ENCODE measurements at regions not wholly inside any gene's neighbourhood (a gene's known extent, or its start where the extent isn't known, plus 50 kb on each side); places are given as distances from the start of the nearest gene placed in this dataset.

DNA sequence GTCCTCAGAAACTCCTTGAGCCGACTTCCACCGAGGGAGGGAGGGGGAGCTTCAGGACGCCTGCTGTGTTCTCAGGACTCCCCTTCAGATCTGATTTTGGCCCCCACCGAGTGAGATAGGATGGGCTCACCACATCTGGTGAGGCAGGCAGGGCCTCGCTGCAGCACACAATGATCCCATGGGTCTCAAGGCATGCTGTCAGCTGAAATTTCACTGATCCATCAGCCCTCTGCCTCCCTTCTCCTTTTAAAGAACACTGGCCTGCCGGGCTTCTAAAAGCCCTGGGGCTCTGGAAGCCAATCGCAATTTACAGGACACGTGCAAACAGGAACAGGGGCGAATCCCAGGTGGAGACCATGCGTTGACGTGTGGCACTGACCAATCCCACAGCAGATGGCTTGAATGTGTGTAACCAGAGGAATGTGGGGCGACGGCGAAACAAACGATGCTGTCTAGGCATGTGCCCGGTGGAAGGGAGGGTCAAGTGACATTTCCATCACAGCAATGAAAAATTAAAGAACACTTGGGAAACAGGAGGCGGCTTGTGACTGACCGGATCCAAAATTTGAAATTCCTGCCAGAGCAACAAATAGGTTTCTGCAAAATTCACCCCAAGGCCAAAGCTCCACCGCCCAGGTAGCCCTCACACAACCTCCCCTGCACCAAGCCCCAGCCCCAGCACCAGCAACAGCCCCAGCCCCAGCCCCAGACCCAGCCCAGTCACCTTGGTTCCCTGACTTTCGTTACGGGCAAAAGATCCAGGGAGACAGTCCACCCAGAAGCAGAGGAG is 167.1 kb upstream of the ZNF337 start:
- TF ChIP-seq EZH2 (IDR thresholded peaks at IDR 0.05; ENCODE audit: borderline replicate concordance, low read depth, low read length, severe bottlenecking) (peak; percentile 11), POLR2AphosphoS5 (IDR thresholded peaks at IDR 0.05; ENCODE audit: insufficient read depth, low read depth, low read length) (no peak)
